ENCODE measurements at regions not wholly inside any gene's neighbourhood (a gene's known extent, or its start where the extent isn't known, plus 50 kb on each side); places are given as distances from the start of the nearest gene placed in this dataset.

GRCh38 chr22:48496987-48497650, 1330.6 kb downstream of the BRD1 start:
- WGBS, 2 donors: 49 to 86% methylated on average over 28 of the region's 30 CpGs

DNA sequence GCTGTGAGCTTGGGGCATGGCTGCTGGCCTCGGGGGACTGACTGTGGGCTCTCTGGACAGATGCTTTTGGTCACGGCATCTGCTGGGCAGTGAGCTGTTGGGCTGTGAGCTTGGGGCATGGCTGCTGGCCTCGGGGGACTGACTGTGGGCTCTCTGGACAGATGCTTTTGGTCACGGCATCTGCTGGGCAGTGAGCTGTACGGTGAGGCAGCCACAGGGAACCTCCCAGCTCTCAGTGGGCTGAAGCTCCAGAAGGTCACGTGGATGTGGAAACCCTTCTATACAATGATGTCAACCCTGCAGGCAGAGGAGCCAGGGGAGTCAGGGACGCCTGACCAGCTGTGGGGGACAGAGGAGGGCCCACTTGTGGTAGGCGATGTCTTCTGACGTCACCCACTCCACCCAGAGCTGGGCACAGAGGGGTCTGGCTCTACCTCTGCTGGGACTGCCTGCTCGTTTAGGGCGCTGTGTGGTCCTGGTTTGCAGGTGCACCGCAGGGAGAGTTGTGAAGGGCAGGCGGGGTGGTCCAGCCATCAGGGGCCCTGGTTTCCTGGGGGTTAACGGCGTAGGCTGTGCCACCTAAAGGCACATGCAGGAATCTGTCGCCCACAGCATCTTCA, 1331.3 kb downstream of the BRD1 start:
- Histone ChIP-seq H3K27ac (no peak overlapping the region), H3K9me3 (no peaks in the 10 kb centered on the region), H3K4me1 (peaks cover 0 to 3% (median 0%) of the 10 kb centered on the region in 4 donors), H3K27me3 (peaks cover 0 to 15% (median 3%) of the 10 kb centered on the region in 3 donors), H3K4me3 (no peak overlapping the region), H3K36me3 (no peaks in the 10 kb centered on the region)
- intact Hi-C loops (cut with DNase I): no loop called here
- no peak for TF ChIP-seq POLR2A (IDR thresholded peaks at IDR 0.05)
- no peak for TF ChIP-seq POLR2AphosphoS5 (IDR thresholded peaks at IDR 0.05)
- TF ChIP-seq, protein P1, sequence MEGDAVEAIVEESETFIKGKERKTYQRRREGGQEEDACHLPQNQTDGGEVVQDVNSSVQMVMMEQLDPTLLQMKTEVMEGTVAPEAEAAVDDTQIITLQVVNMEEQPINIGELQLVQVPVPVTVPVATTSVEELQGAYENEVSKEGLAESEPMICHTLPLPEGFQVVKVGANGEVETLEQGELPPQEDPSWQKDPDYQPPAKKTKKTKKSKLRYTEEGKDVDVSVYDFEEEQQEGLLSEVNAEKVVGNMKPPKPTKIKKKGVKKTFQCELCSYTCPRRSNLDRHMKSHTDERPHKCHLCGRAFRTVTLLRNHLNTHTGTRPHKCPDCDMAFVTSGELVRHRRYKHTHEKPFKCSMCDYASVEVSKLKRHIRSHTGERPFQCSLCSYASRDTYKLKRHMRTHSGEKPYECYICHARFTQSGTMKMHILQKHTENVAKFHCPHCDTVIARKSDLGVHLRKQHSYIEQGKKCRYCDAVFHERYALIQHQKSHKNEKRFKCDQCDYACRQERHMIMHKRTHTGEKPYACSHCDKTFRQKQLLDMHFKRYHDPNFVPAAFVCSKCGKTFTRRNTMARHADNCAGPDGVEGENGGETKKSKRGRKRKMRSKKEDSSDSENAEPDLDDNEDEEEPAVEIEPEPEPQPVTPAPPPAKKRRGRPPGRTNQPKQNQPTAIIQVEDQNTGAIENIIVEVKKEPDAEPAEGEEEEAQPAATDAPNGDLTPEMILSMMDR (IDR thresholded peaks at IDR 0.05): no peak
- TF ChIP-seq EP300 (IDR thresholded peaks at IDR 0.05): no peak
- no peak for DNase-seq
- 78 to 88% methylated on average over 16 of the region's 16 CpGs for WGBS, 2 donors

More at GRCh38 chr22:48496987-48497650, 1330.6 kb downstream of the BRD1 start:
- no peak overlapping the region for H3K27ac ChIP-seq
- no peaks in the 10 kb centered on the region for H3K9me3 ChIP-seq
- intact Hi-C loops (cut with DNase I): no loop called here
- H3K4me3 ChIP-seq: no peak overlapping the region
- peaks cover 0 to 10% (median 0%) of the 10 kb centered on the region in 3 donors for H3K27me3 ChIP-seq
- no peaks in the 10 kb centered on the region for H3K36me3 ChIP-seq
- TF ChIP-seq POLR2A (IDR thresholded peaks at IDR 0.05) (no peak), POLR2AphosphoS5 (IDR thresholded peaks at IDR 0.05) (no peak), EP300 (IDR thresholded peaks at IDR 0.05) (no peak)
- TF ChIP-seq, protein P1 (IDR thresholded peaks at IDR 0.05): no peak
- no peak for DNase-seq
- peaks cover 0 to 3% (median 0%) of the 10 kb centered on the region in 4 donors for H3K4me1 ChIP-seq

DNA sequence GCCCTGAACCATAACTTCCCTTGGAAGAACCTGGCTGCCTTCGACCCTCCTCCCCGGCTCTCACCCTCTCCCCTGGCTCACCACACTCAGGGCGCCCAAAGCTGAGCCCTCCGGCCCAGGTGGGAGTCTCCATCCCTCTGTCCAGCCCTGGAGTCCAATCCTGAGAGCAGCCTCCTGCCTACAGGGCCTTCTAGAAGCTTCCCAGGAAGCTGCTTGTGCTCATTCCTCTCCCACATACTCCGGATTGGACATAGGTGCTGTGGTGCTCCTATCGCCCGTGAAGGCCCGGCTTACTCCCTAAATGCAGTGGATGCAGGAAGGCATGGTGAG, 1332.0 kb downstream of the BRD1 start:
- 89 to 91% methylated on average over 8 of the region's 8 CpGs for WGBS, 2 donors
- Histone ChIP-seq H3K9me3 (no peaks in the 10 kb centered on the region), H3K36me3 (no peaks in the 10 kb centered on the region), H3K27ac (no peak overlapping the region), H3K27me3 (peaks cover 4 to 21% (median 9%) of the 10 kb centered on the region in 3 donors), H3K4me1 (peaks cover 0 to 6% (median 3%) of the 10 kb centered on the region in 4 donors), H3K4me3 (no peak overlapping the region)
- DNase-seq: no peak
- intact Hi-C loops (cut with DNase I): no loop called here
- TF ChIP-seq, protein P1 (IDR thresholded peaks at IDR 0.05): no peak
- TF ChIP-seq EP300 (IDR thresholded peaks at IDR 0.05): no peak
- no peak for TF ChIP-seq POLR2AphosphoS5 (IDR thresholded peaks at IDR 0.05)
- no peak for TF ChIP-seq POLR2A (IDR thresholded peaks at IDR 0.05)

DNA sequence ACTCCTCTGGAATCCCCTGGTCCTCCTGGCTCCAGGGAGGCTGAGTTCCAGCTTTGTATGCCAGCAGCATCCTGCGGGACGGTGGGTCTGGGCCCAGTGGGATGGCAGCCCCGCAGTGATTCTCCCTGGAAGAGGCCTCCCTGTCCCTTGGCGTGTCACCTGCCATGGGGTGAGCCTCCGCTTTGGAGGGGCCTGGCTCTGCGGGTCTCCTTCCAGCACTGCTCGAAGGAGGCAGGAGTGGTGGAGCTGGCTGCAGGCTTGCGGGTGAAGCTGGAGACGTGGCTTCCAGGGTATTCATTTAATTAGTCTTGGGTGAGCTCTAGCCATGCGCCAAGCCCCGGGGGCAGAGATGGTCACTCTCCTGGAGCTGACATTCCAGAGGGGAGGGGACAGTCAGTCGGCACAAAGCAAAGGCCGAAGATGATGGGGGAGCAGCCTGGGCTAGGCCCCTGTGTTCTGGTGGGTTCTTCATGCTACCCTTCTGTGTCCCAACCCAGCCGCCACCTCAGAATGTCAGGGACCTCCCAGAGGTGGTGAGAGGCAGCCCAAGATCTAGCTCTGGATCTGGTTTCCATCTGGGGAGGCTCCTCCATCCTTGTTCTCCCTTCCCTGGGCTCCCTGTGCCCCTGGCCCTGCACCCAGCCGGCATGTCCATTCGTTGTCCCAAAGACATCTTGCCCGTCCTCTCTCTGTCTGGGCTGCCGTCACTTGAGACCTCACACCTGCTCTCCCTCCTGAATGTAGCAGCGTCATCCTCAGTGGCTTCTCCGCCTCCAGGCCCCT, 1332.5 kb downstream of the BRD1 start:
- TF ChIP-seq POLR2AphosphoS5 (IDR thresholded peaks at IDR 0.05) (no peak), EP300 (IDR thresholded peaks at IDR 0.05) (no peak), POLR2A (IDR thresholded peaks at IDR 0.05) (no peak)
- TF ChIP-seq, protein P1 (IDR thresholded peaks at IDR 0.05): no peak
- H3K36me3 ChIP-seq: no peaks in the 10 kb centered on the region
- no peak overlapping the region for H3K27ac ChIP-seq
- peaks cover 8 to 27% (median 15%) of the 10 kb centered on the region in 3 donors for H3K27me3 ChIP-seq
- no peak overlapping the region for H3K4me3 ChIP-seq
- peaks cover 0 to 12% (median 8%) of the 10 kb centered on the region in 4 donors for H3K4me1 ChIP-seq
- 83 to 87% methylated on average over 20 of the region's 20 CpGs for WGBS, 2 donors
- DNase-seq: peak; percentile 40
- no peaks in the 10 kb centered on the region for H3K9me3 ChIP-seq
- intact Hi-C loops (cut with DNase I): loop anchor here (5.0 kb wide), 2 partner anchors 1653 to 1698 kb away; no protein-coding TSS in a partner anchor
